HG03575 (cell line): ENCODE measurements at regions not wholly inside any gene's neighbourhood (a gene's known extent, or its start where the extent isn't known, plus 50 kb on each side); places are given as distances from the start of the nearest gene placed in this dataset.
A peak's percentile ranks its signal among the peaks of the same experiment; 100 is the strongest.
"Not testable (repeated sequence)": the region's sequence is repeated elsewhere in the genome, so short reads cannot be mapped to it uniquely, and the experiment has no call there.

Experiments
- ATAC-seq: cut with Tn5 transposase; IDR thresholded peaks from one replicate; pipeline ENCODE4 v1.9.1; 2021; ENCODE audit not compliant: unreplicated experiment, insufficient number of reproducible peaks, low FRiP score; ENCODE audit errors: extremely low read depth

DNA sequence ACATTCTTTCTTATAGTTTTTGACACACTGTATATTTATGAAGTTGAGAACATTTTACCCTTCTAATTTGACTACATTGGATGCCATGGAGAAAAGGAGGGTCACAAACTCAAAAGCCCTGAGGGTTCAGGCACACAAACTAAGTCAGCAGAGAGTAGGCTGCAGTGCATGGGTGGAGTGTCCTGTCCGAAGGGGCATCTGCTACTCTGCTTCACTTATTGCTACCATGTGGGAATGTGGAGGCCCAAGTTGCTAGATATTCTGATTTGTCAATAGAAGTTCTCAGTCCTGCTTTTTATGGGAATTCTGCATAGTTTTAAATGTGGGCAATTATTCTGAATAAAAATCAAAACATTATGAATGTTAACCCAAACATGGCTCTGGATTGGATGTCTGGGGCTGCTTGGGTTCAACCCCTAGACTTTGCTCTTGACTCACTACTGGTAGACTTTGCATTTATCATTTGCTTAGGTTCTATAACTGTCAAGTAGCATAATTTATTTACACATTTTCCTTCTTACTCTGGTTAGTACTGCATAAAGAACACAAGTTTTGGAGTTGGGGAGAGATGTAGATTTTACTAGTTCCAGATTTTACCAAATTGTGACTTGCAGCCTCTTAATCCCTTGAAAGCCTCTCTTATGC, 255.1 kb downstream of the SPRY1 start:
- ATAC-seq = no peak

GRCh38 chr4:123652476-123652875, 255.9 kb downstream of the SPRY1 start:
- ATAC-seq = no peak

DNA sequence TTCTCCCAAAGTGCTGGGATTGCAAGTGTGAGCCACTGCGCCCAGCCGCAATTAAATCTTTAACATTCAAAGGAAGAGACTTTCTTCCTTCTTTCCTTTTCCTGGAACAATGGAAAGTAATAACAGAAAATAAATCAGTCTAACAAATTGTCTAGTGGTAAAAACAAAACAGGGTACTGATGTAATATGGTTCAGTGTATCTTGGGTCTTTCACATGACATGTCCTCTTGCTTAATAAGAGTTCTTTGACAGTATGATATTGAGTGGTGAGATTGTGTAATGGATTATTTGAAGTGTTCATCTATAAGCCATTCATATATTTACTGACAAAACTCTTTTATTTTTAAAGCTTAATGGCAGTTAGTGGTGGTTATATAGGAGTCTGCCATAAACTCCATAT, 256.6 kb downstream of the SPRY1 start:
- no peak for ATAC-seq

DNA sequence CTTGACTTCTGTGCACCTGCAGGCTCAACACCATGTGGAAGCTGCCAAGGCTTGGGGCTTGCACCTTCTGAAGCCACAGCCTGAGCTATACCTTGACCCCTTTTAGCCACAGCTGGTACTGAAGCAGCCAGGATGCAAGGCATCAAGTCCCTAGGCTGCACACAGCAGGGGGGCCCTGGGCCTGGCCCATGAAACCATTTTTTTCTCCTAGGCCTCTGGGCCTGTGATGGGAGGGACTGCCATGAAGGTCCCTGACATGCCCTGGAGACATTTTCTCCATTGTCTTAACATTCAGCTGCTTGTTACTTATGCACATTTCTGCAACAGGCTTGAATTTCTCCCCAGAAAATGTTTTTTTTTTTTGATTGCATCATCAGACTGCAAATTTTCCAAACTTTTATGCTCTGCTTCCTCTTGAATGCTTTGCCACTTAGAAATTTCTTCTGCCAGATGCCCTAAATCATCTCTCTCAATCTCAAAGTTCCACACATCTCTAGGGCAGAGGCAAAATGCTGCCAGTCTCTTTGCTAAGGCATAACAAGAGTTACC, 260.2 kb downstream of the SPRY1 start:
- not testable (repeated sequence) for ATAC-seq

DNA sequence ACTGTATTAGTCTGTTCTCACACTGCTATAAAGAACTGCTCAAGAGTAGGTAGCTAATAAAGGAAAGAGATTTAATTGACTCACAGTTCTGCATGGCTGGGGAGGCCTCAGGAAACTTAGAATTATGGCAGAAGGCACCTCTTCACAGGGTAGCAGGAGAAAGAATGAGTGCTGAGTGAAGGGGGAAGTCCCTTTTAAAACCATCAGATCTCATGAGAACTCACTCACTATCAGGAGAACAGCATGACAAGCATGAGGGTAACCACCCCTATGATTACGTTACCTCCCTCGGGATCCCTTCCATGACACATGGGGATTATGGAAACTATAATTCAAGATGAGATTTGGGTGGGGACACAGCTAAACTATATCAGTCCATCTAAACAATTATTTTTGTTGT, 261.0 kb downstream of the SPRY1 start:
- ATAC-seq = not testable (repeated sequence)

DNA sequence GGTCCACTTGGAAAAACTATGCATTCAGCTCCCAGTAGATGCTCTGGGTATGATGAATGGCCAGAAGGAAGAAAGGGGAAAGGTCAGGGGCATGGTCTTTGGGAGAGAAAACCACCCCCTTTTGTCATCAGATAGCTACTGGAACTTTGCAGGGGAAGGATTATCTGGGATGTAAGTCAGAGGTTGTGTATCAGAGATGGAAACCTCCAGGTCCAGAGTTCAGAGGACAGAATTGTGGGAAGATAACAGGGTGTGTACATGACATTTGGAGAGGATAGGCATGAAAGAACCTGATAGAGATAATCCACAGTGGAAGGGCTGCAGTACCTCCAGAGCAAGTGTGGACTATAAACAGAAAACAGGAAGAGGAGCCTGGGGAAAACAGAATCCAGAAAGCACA, 262.7 kb downstream of the SPRY1 start:
- no peak for ATAC-seq

GRCh38 chr4:123659730-123660129, 263.1 kb downstream of the SPRY1 start:
- no peak for ATAC-seq

DNA sequence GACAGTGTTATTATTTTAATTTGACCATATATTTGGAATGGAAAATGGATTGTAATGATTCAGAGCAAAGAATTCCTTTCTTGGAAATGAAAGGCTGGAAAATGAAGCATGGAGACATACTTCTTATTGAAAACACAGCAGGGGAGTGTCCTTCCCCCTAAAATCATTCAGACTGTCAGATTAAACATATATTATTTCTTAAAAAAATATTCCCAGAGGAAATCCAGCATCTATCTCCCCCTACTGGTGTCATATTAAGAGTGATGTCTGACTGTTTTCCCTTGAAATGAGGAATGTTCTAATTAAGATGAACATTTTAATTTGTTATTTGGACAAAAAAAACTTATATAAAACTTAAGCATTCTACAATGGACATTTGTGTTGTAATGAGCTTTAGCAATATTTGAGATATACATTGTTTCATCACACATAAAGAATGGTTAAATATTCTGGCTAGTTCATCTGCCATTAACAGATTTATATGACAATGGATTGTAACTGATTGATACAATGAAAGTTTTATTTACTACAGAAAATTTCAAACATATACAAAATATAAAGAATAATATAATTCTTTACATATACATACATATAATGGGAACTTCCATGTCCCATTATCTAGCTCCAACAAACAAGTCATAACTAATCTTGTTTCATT, 264.6 kb downstream of the SPRY1 start:
- ATAC-seq = no peak

DNA sequence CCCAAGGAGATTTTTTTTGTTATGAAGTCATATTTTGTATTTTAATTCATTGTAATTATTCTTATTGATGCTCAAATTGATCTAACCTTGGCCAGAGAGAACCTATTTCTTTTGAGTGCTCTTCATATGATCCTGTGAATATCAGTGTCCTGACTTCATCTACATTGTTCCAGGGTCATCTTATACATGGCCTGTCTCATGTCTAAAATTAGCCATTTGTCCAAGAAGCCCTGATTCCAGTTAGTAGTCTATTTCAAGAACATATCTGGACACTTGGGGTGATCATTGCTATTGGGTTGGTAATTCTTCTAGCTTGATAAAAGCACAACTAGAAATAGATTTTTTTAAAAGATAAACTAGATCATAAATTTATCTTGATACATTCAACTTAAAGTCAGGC, 266.2 kb downstream of the SPRY1 start:
- ATAC-seq = no peak

- no peak for ATAC-seq
Measured at GRCh38 chr4:123666486-123666885, 269.9 kb downstream of the SPRY1 start.

GRCh38 chr4:123667496-123667895, 270.9 kb downstream of the SPRY1 start:
- ATAC-seq = no peak

DNA sequence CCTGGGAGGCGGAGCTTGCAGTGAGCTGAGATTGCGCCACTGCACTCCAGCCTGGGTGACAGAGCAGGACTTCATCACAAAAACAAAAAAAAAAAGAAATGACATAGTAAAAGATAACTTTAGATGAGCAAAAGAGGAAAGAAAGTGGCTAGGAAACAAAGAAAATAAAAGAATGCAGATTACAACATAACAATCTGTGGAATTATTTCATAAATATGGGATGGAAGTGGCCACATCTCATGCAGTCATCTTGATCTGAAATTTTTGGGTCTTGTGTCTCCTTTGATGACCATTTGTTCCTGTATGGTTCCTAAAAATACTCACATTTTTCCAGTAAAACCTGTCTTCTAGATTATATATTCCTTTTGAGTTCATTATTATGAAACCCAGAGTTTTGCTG, 271.4 kb downstream of the SPRY1 start:
- no peak for ATAC-seq

DNA sequence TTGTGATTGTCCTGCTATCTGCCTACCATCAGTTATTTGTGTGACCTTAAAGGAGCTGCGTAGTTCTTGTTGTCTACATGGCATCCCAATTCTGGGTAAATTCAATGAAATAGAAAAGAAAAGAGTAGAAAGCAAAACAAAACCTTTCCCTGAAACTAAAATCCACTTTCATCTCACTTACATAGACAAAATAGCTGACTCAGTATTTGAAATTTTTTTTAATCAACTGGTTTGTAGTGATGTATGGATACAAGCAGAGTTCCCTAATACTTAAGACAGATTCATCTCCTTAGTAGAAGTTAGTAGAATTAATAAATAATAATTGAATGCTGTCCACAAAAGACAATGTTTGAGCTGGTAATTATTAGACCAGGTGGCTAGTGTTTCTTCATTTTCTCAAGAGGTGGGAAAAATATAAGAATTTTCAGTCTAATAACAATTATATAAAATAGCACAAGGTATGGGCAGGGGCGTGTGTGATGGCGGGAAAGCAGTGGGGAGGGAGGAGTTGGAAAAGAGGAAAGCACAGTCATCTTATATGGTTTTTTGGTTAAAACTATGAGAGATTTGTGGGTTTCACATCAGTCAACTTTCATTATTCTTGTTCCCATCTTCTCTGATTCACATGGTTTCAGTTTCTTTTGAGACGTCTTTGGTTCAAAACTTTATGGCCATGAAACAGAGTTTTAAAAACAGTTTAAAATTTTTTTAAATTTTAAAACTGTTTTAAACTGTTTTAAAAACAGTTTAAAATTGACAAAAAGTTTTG, 275.2 kb downstream of the SPRY1 start:
- peak; percentile 87 for ATAC-seq

GRCh38 chr4:123672987-123673386, 276.4 kb downstream of the SPRY1 start:
- no peak for ATAC-seq

GRCh38 chr4:123673971-123674370, 277.4 kb downstream of the SPRY1 start:
- ATAC-seq = no peak

DNA sequence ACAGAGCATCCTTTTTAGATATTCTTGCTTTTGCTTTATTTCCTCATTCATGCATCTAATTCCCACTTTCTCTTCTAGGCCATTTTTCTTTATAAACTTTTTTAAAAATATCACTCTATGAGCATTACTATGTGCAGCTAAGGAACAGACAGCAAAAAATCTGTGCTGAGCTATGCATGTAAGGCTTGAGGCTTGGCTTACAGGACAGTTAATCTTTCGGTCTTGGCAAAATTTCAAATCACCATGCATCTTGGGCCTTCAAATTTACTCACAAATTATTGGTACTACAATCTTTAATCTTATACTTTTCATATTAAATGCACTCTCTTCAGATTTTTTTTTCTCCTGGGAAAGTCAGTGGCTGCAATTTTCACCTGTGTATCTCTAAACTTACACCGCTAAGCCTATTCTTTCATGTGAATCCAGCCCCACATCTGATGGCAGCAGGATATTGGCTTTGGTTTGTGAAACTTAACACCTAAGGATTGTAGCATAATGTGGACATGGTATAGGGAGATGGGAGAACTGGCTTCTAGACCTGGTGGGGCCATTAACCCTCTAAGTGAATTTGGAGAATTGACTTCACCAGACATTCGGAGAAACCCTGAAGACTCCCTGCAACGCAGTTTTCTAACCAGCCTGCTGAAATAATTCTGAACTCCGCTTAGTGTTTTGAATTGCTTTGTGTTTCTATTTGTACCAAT, 278.3 kb downstream of the SPRY1 start:
- ATAC-seq = no peak

GRCh38 chr4:123675567-123675966, 279.0 kb downstream of the SPRY1 start:
- no peak for ATAC-seq

DNA sequence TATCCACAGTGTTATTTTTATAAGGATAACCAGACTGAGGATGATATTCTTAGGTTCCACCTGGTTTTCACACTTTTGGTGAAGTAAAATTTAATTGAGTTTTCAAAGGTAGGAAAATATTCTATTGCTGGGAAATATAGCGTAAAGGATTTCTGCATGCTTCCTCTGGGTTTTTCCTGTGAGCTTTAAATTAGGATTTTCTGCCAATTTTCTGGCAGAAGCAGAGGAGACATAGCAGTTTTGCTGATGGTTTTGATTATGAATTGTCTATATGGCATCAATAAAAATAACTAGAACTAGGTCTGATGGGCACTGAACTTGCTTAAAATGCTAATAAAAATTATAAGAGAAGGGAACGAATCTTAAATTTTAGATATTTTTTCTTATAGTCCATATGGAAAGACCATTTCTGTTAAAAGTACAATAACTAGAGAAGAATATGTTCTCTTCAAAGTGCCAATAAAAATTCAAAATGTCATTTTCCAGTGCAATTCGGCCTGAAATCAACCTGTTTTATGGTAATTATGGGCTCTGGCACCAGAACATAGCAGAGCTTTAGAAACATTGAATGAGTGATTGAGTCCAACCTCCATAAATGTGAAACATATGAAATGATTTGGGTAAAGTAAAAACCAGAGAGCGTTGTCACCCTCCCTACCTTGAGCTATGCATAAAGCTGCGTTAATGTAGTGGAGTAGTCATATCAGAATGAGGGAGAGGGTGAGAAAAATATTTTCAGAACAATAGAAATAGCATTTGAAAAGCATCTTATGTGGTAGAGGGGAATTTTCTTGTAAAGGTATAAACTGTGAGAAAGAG, 279.7 kb downstream of the SPRY1 start:
- ATAC-seq = no peak

GRCh38 chr4:123676890-123677229, 280.3 kb downstream of the SPRY1 start:
- ATAC-seq = no peak
